Fibroblast of upper back skin (primary cell): ENCODE measurements at regions not wholly inside any gene's neighbourhood (a gene's known extent, or its start where the extent isn't known, plus 50 kb on each side); places are given as distances from the start of the nearest gene placed in this dataset.

Experiments used
- DNase-seq: peaks from one replicate; pipeline ENCODE4 v3.0.0-alpha.2; 2013

- peak; percentile 45 for DNase-seq
Measured at GRCh38 chr4:177574446-177574845, 132.2 kb upstream of the AGA start.

GRCh38 chr4:177579649-177580048 is 137.4 kb upstream of the AGA start:
- no peak for DNase-seq

- no peak for DNase-seq
Measured at GRCh38 chr4:177582992-177583391, 140.8 kb upstream of the AGA start.

- no peak for DNase-seq
Measured at GRCh38 chr4:177587989-177588388, 145.8 kb upstream of the AGA start.

GRCh38 chr4:177595386-177595785 is 153.1 kb upstream of the AGA start:
- DNase-seq = no peak

GRCh38 chr4:177596035-177596434 is 153.8 kb upstream of the AGA start:
- DNase-seq = peak; percentile 79

GRCh38 chr4:177596991-177597390 is 154.8 kb upstream of the AGA start:
- no peak for DNase-seq

GRCh38 chr4:177605252-177605651 is 163.0 kb upstream of the AGA start:
- DNase-seq = no peak

- DNase-seq = no peak
Measured at GRCh38 chr4:177607111-177607573, 164.9 kb upstream of the AGA start.

- no peak for DNase-seq
Measured at GRCh38 chr4:177611974-177612664, 169.9 kb upstream of the AGA start.

- DNase-seq = no peak
Measured at GRCh38 chr4:177612684-177613083, 170.4 kb upstream of the AGA start.

- DNase-seq = peak; percentile 13
Measured at GRCh38 chr4:177632481-177632880, 190.2 kb upstream of the AGA start.

GRCh38 chr4:177638871-177639270 is 196.6 kb upstream of the AGA start:
- DNase-seq = no peak

- no peak for DNase-seq
Measured at GRCh38 chr4:177640864-177641263, 198.6 kb upstream of the AGA start.

GRCh38 chr4:177660223-177660622 is 218.0 kb upstream of the AGA start:
- DNase-seq = no peak

GRCh38 chr4:177667687-177668086 is 225.4 kb upstream of the AGA start:
- peak; percentile 21 for DNase-seq

GRCh38 chr4:177671387-177671786 is 229.2 kb upstream of the AGA start:
- DNase-seq = no peak

- no peak for DNase-seq
Measured at GRCh38 chr4:177671845-177672244, 229.6 kb upstream of the AGA start.

GRCh38 chr4:177673985-177674489 is 231.8 kb upstream of the AGA start:
- DNase-seq = peak; percentile 78

- no peak for DNase-seq
Measured at GRCh38 chr4:177680308-177680707, 238.1 kb upstream of the AGA start.

- DNase-seq = no peak
Measured at GRCh38 chr4:177681902-177682301, 239.7 kb upstream of the AGA start.

- DNase-seq = no peak
Measured at GRCh38 chr4:177687117-177687516, 244.9 kb upstream of the AGA start.

GRCh38 chr4:177692907-177693306 is 250.7 kb upstream of the AGA start:
- DNase-seq = no peak

- DNase-seq = peak; percentile 28
Measured at GRCh38 chr4:177696438-177696966, 254.3 kb upstream of the AGA start.
